Body of pancreas (tissue), 4 donors: ENCODE measurements at regions not wholly inside any gene's neighbourhood (a gene's known extent, or its start where the extent isn't known, plus 50 kb on each side); places are given as distances from the start of the nearest gene placed in this dataset.

ENCODE experiments used
- ATAC-seq: fragments of 150-250 bp; one replicate; pipeline ENCODE4 v1.9.1; 2016
- DNase-seq, 4 donors: peaks; one replicate each; pipeline ENCODE4 v3.0.0-alpha.2; 2019
- H3K27ac ChIP-seq, 4 donors: fragments of 200-600 bp; sonication (generic); 1 replicate in 3 of 4; 2 replicates in 1 of 4; pipeline versions ENCODE4 v1.5.1 to v1.6.1; 2016 to 2019; ENCODE audit warnings: mild to moderate bottlenecking in 1 of 4, mixed read lengths in 1 of 4, moderate library complexity in 1 of 4
- H3K27me3 ChIP-seq, 2 donors: fragments of 200-600 bp; sonication (generic); one replicate each; pipeline ENCODE4 v1.6.0; 2016; ENCODE audit warnings: mild to moderate bottlenecking in 1 of 2
- H3K36me3 ChIP-seq, 2 donors: fragments of 200-600 bp; sonication (generic); replicated peaks in 1 of 2; 2 replicates each; pipeline ENCODE4 v1.5.1; 2016; ENCODE audit warnings: low read depth in 2 of 2; ENCODE audit not compliant: insufficient read depth in 1 of 2
- H3K4me1 ChIP-seq: fragments of 200-600 bp; sonication (generic); one replicate; pipeline ENCODE4 v1.6.0; 2016
- H3K4me3 ChIP-seq, 2 donors: fragments of 200-600 bp; sonication (generic); 1 replicate in 1 of 2; 2 replicates in 1 of 2; pipeline ENCODE4 v1.5.1; 2016 to 2019
- H3K9me3 ChIP-seq, 3 donors: fragments of 200-600 bp; sonication (generic); 1 replicate in 2 of 3; 2 replicates in 1 of 3; pipeline ENCODE4 v1.5.1; 2016
- CTCF ChIP-seq, 7 experiments: fragments of 450-650 bp in 4 of 7; fragments of 200-600 bp in 3 of 7; sonication (generic) in 3 of 7; IDR thresholded peaks; one replicate each; pipeline ENCODE4 v1.5.1; 2016 to 2019; ENCODE audit warnings: antibody characterized with exemption in 7 of 7
- POLR2A ChIP-seq, 3 donors: fragments of 450-650 bp; IDR thresholded peaks; one replicate each; pipeline ENCODE4 v1.6.1; 2016; ENCODE audit warnings: antibody characterized with exemption in 3 of 3, mild to moderate bottlenecking in 2 of 3
- WGBS, 2 donors: methylation state at CpG; one replicate each; pipeline ENCODE4 v1.1.5; 2017; 5-methylcytosine and 5-hydroxymethylcytosine counted together
- intact Hi-C: fragments of 100-400 bp; cut with DNase I; formaldehyde crosslinking; loops from one replicate; pipeline ENCODE4 v1.15.1; 2023

DNA sequence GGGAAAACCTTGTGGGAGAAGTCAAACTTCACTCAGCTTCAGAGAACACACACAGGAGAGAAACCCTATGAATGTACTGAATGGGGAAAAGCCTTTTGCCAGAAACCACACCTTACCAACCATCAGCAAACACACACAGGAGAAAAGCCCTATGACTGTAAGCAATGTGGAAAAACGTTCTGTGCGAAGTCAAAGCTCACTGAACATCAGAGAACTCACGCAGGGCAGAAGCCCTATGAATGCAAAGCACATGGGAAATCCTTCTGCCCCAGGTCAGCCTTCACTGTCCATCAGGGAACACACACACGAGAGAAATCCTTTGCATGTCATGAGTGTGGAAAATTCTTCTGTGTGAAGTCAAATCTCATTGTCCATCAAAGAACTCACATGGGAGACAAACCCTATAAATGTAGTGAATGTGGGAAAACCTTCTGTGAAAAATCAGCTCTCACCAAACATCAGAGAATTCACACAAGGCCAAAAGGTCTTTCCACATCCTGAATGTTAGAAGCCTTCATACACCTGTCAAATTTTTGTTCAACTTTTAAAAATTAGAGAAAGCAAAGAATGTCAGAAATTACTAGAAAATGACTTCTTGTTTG is 199.4 kb downstream of the SMIM20 start:
- 82 to 83% methylated on average over 4 of the region's 4 CpGs for WGBS, 2 donors
- DNase-seq (no peak), ATAC-seq (no peak)
- no peak overlapping the region for H3K27ac ChIP-seq
- peaks cover 0 to 3% (median 0%) of the 10 kb centered on the region in 3 donors for H3K9me3 ChIP-seq
- no peaks in the 10 kb centered on the region for H3K27me3 ChIP-seq
- intact Hi-C loops, result no loop called here
- no peaks in the 10 kb centered on the region for H3K36me3 ChIP-seq
- TF ChIP-seq POLR2A (IDR thresholded peaks at IDR 0.05) (no peak), CTCF (IDR thresholded peaks at IDR 0.05) (no peak)
- H3K4me3 ChIP-seq, result no peak overlapping the region
- H3K4me1 ChIP-seq, result no peaks in the 10 kb centered on the region

GRCh38 chr4:26116057-26116456 is 202.0 kb downstream of the SMIM20 start:
- H3K4me3 ChIP-seq, result no peak overlapping the region
- intact Hi-C loops, result no loop called here
- DNase-seq, result no peak

GRCh38 chr4:26120098-26120825 is 200.6 kb upstream of the RBPJ start:
- WGBS, 2 donors, result 69 to 87% methylated on average over 6 of the region's 6 CpGs
- no peaks in the 10 kb centered on the region for H3K4me1 ChIP-seq

More at GRCh38 chr4:26116057-26116456, 202.0 kb downstream of the SMIM20 start:
- Histone ChIP-seq H3K27me3 (no peaks in the 10 kb centered on the region), H3K27ac (no peak overlapping the region), H3K9me3 (peaks cover 0 to 3% (median 0%) of the 10 kb centered on the region in 3 donors), H3K36me3 (no peaks in the 10 kb centered on the region), H3K4me1 (no peaks in the 10 kb centered on the region)
- TF ChIP-seq POLR2A (IDR thresholded peaks at IDR 0.05), result no peak
- TF ChIP-seq CTCF (IDR thresholded peaks at IDR 0.05), result no peak
- WGBS, 2 donors, result 68 to 77% methylated on average over 4 of the region's 4 CpGs
- no peak for ATAC-seq

GRCh38 chr4:26122690-26123089 is 198.1 kb upstream of the RBPJ start:
- TF ChIP-seq CTCF (IDR thresholded peaks at IDR 0.05), result no peak
- no peak for TF ChIP-seq POLR2A (IDR thresholded peaks at IDR 0.05)
- H3K4me1 ChIP-seq, result peaks cover 5% of the 10 kb centered on the region
- DNase-seq, result no peak
- peaks cover 0 to 2% (median 0%) of the 10 kb centered on the region in 3 donors for H3K9me3 ChIP-seq
- ATAC-seq, result no peak
- no peaks in the 10 kb centered on the region for H3K27me3 ChIP-seq
- no peak overlapping the region for H3K4me3 ChIP-seq
- H3K27ac ChIP-seq, result no peak overlapping the region
- no peaks in the 10 kb centered on the region for H3K36me3 ChIP-seq
- WGBS, 2 donors, result 92 to 94% methylated on average over 3 of the region's 3 CpGs
- intact Hi-C loops, result no loop called here

More at GRCh38 chr4:26120098-26120825, 200.6 kb upstream of the RBPJ start:
- peaks cover 0 to 3% (median 0%) of the 10 kb centered on the region in 3 donors for H3K9me3 ChIP-seq
- ATAC-seq (no peak), DNase-seq (no peak)
- no peak overlapping the region for H3K4me3 ChIP-seq
- H3K36me3 ChIP-seq, result no peaks in the 10 kb centered on the region
- H3K27me3 ChIP-seq, result no peaks in the 10 kb centered on the region
- TF ChIP-seq CTCF (IDR thresholded peaks at IDR 0.05) (no peak), POLR2A (IDR thresholded peaks at IDR 0.05) (no peak)
- intact Hi-C loops, result no loop called here
- H3K27ac ChIP-seq, result no peak overlapping the region
